H1 (cell line): ENCODE measurements at regions not wholly inside any gene's neighbourhood (a gene's known extent, or its start where the extent isn't known, plus 50 kb on each side); places are given as distances from the start of the nearest gene placed in this dataset.

Experiments used
- CTCF ChIA-PET: fragments of 300-600 bp; sonication (Branson Sonifier 250); formaldehyde crosslinking; loops from one replicate; lab custom pipeline; 2021; ENCODE audit not compliant: partially characterized antibody; lab: Charles Lee
- POLR2A ChIA-PET: fragments of 300-600 bp; sonication (Branson Sonifier 250); formaldehyde crosslinking; loops from one replicate; lab custom pipeline; 2021; ENCODE audit warnings: inconsistent platforms; ENCODE audit not compliant: partially characterized antibody; lab: Charles Lee
- DNase-seq, 2 experiments: peaks; one replicate each; pipeline versions ENCODE4 v3.0.0 to v3.0.0-alpha.2; 2010 to 2022; ENCODE audit warnings: low spot score in 2 of 2, low read depth in 1 of 2, mixed read lengths in 1 of 2
- FAIRE-seq: peaks from 2 replicates; lab custom pipeline; 2011; peaks lifted over from hg19 to GRCh38; lab: Jason Lieb, UNC
- H2AFZ ChIP-seq: 2 replicates; pipeline ENCODE4 v1.8.1; 2012; ENCODE audit warnings: low read length, inconsistent platforms
- H2AK5ac ChIP-seq: 2 replicates; pipeline ENCODE4 v1.6.1; 2013; ENCODE audit warnings: low read depth, low read length
- H2BK120ac ChIP-seq: replicated peaks from 2 replicates; pipeline ENCODE3; 2013; ENCODE audit warnings: low read depth, low read length, inconsistent platforms
- H2BK12ac ChIP-seq: 2 replicates; pipeline ENCODE4 v1.6.1; 2013; ENCODE audit warnings: low read depth, low read length
- H2BK15ac ChIP-seq: 2 replicates; pipeline ENCODE4 v1.6.1; 2013; ENCODE audit warnings: low read length
- H2BK20ac ChIP-seq: 2 replicates; pipeline ENCODE4 v1.6.1; 2013; ENCODE audit warnings: low read length
- H2BK5ac ChIP-seq: 2 replicates; pipeline ENCODE4 v1.6.1; 2013; ENCODE audit warnings: low read depth, low read length
- H3K14ac ChIP-seq: 2 replicates; pipeline ENCODE4 v1.6.1; 2013; ENCODE audit warnings: inconsistent platforms; ENCODE audit not compliant: insufficient read length
- H3K18ac ChIP-seq: 2 replicates; pipeline ENCODE4 v1.6.1; 2013; ENCODE audit warnings: low read length; ENCODE audit errors: extremely low read depth
- H3K23ac ChIP-seq: 2 replicates; pipeline ENCODE4 v1.6.1; 2013; ENCODE audit warnings: inconsistent platforms; ENCODE audit not compliant: insufficient read length
- H3K23me2 ChIP-seq: 2 replicates; pipeline ENCODE4 v1.6.1; 2013; ENCODE audit warnings: low read depth, low read length
- H3K27ac ChIP-seq: 2 replicates; pipeline ENCODE4 v1.6.1; 2011; ENCODE audit warnings: low read depth, low read length, inconsistent platforms
- H3K27me3 ChIP-seq, 4 experiments: replicated peaks in 1 of 4; 1 replicate in 1 of 4; 2 replicates in 3 of 4; pipeline versions ENCODE4 v1.6.1 to v1.8.1; 2011 to 2013; ENCODE audit warnings: low read length in 3 of 4, mild to moderate bottlenecking in 3 of 4, inconsistent platforms in 2 of 4, mixed read lengths in 2 of 4, moderate library complexity in 1 of 4; ENCODE audit not compliant: control insufficient read depth in 3 of 4, insufficient read depth in 3 of 4; ENCODE audit errors: extremely low read depth in 1 of 4
- H3K36me3 ChIP-seq, 4 experiments: 2 replicates each; pipeline versions ENCODE4 v1.6.1 to v1.8.1; 2011 to 2013; ENCODE audit warnings: mild to moderate bottlenecking in 4 of 4, low read length in 3 of 4, moderate library complexity in 2 of 4, control low read depth in 1 of 4, inconsistent platforms in 1 of 4; ENCODE audit not compliant: insufficient read depth in 4 of 4, control insufficient read depth in 2 of 4
- H3K4ac ChIP-seq: replicated peaks from 2 replicates; pipeline ENCODE3; 2013; ENCODE audit warnings: low read length, low read depth, mixed read lengths, inconsistent platforms; ENCODE audit not compliant: insufficient read length
- H3K4me1 ChIP-seq, 4 experiments: replicated peaks in 1 of 4; 1 replicate in 1 of 4; 2 replicates in 3 of 4; pipeline versions ENCODE4 v1.6.1 to v1.8.1; 2011 to 2013; ENCODE audit warnings: low read length in 3 of 4, inconsistent platforms in 2 of 4, mixed read lengths in 1 of 4; ENCODE audit not compliant: insufficient read depth in 4 of 4, control insufficient read depth in 3 of 4
- H3K4me2 ChIP-seq, 2 experiments: 2 replicates each; pipeline versions ENCODE4 v1.6.1 to v1.8.1; 2011 to 2013; ENCODE audit warnings: low read depth in 2 of 2, low read length in 2 of 2, control low read depth in 1 of 2, inconsistent platforms in 1 of 2, mild to moderate bottlenecking in 1 of 2; ENCODE audit not compliant: insufficient read depth in 1 of 2
- H3K4me3 ChIP-seq, 4 experiments: fragments of 200-600, 300-600 bp in 1 of 4; sonication (generic), shearing (Covaris generic), sonication (Bioruptor Twin) in 1 of 4; 2 replicates each; pipeline versions ENCODE4 v1.5.1 to v1.8.1; 2011 to 2016; ENCODE audit warnings: low read length in 4 of 4, low read depth in 3 of 4, control low read depth in 2 of 4, inconsistent platforms in 2 of 4, mild to moderate bottlenecking in 2 of 4, mixed read lengths in 1 of 4, moderate library complexity in 1 of 4; ENCODE audit not compliant: insufficient read depth in 2 of 4; ENCODE audit errors: extremely low read depth in 1 of 4
- H3K56ac ChIP-seq: replicated peaks from 2 replicates; pipeline ENCODE3; 2013; ENCODE audit warnings: low read depth, mild to moderate bottlenecking, mixed read lengths, low read length, inconsistent platforms; ENCODE audit not compliant: insufficient read length
- H3K79me1 ChIP-seq: 2 replicates; pipeline ENCODE4 v1.6.1; 2013; ENCODE audit warnings: low read depth, low read length, control low read depth
- H3K79me2 ChIP-seq, 2 experiments: 2 replicates each; pipeline versions ENCODE4 v1.6.1 to v1.8.1; 2012 to 2013; ENCODE audit warnings: low read length in 2 of 2, mild to moderate bottlenecking in 2 of 2, inconsistent platforms in 1 of 2; ENCODE audit not compliant: insufficient read depth in 2 of 2, control insufficient read depth in 1 of 2
- H3K9ac ChIP-seq, 4 experiments: replicated peaks in 1 of 4; 1 replicate in 1 of 4; 2 replicates in 3 of 4; pipeline versions ENCODE4 v1.6.1 to v1.8.1; 2011 to 2013; ENCODE audit warnings: low read depth in 3 of 4, low read length in 3 of 4, control low read depth in 2 of 4, mild to moderate bottlenecking in 2 of 4, moderate library complexity in 2 of 4, inconsistent platforms in 1 of 4; ENCODE audit errors: extremely low read depth in 1 of 4
- H3K9me3 ChIP-seq, 2 experiments: 2 replicates each; pipeline versions ENCODE4 v1.6.1 to v1.8.1; 2012 to 2013; ENCODE audit warnings: mild to moderate bottlenecking in 2 of 2, moderate library complexity in 2 of 2, control low read depth in 1 of 2, inconsistent platforms in 1 of 2, low read depth in 1 of 2, low read length in 1 of 2, mixed read lengths in 1 of 2; ENCODE audit not compliant: insufficient read depth in 2 of 2
- H4K20me1 ChIP-seq, 2 experiments: replicated peaks in 1 of 2; 2 replicates each; pipeline versions ENCODE3 to v1.8.1; 2011 to 2013; ENCODE audit warnings: inconsistent platforms in 2 of 2, low read length in 2 of 2, mild to moderate bottlenecking in 1 of 2; ENCODE audit not compliant: insufficient read depth in 2 of 2, control insufficient read depth in 1 of 2
- H4K5ac ChIP-seq: 2 replicates; pipeline ENCODE4 v1.6.1; 2013; ENCODE audit warnings: low read length, low read depth, mixed read lengths, inconsistent platforms; ENCODE audit not compliant: insufficient read length
- H4K8ac ChIP-seq: 2 replicates; pipeline ENCODE4 v1.8.0; 2013; ENCODE audit warnings: mild to moderate bottlenecking, moderate library complexity, low read length, inconsistent platforms; ENCODE audit not compliant: insufficient read depth; ENCODE audit errors: extremely low read depth
- H4K91ac ChIP-seq: replicated peaks from 2 replicates; pipeline ENCODE3; 2013; ENCODE audit warnings: low read length, mixed read lengths, inconsistent platforms; ENCODE audit not compliant: insufficient read length
- BACH1 ChIP-seq: IDR thresholded peaks from 2 replicates; pipeline ENCODE4 v1.6.1; 2012; ENCODE audit warnings: low read length, improper control_type of control experiment
- BCL11A ChIP-seq, 2 experiments: IDR thresholded peaks; one replicate each; pipeline ENCODE4 v1.6.1; 2011; ENCODE audit warnings: low read depth in 2 of 2, low read length in 2 of 2, mild to moderate bottlenecking in 2 of 2
- CBX5 ChIP-seq: fragments of 300-800, 300-1000 bp; sonication (generic); IDR thresholded peaks from 2 replicates; pipeline ENCODE4 v1.7.1; 2016; ENCODE audit warnings: antibody characterized with exemption, low read length, low read depth
- CBX8 ChIP-seq: fragments of 300-800, 300-1000 bp; sonication (generic); IDR thresholded peaks from 2 replicates; pipeline ENCODE4 v1.7.1; 2016; ENCODE audit warnings: low read depth, low read length, borderline replicate concordance
- CTBP2 ChIP-seq: IDR thresholded peaks from 2 replicates; pipeline ENCODE4 v1.7.0; 2011; ENCODE audit warnings: borderline replicate concordance, mild to moderate bottlenecking, moderate library complexity, mixed read lengths, low read length; ENCODE audit not compliant: insufficient read depth, insufficient read length
- EP300 ChIP-seq, 2 experiments: IDR thresholded peaks; 1 replicate in 1 of 2; 2 replicates in 1 of 2; pipeline ENCODE4 v1.6.1; 2011 to 2012; ENCODE audit warnings: low read depth in 2 of 2, low read length in 2 of 2, mild to moderate bottlenecking in 2 of 2, borderline replicate concordance in 1 of 2, inconsistent platforms in 1 of 2, moderate library complexity in 1 of 2
- FOSL1 ChIP-seq: IDR thresholded peaks from 2 replicates; pipeline ENCODE4 v1.6.1; 2011; ENCODE audit warnings: mild to moderate bottlenecking, low read depth, low read length, moderate library complexity; ENCODE audit not compliant: insufficient read depth
- GTF2F1 ChIP-seq: IDR thresholded peaks from 2 replicates; pipeline ENCODE4 v1.6.1; 2012; ENCODE audit warnings: low read depth, low read length, improper control_type of control experiment, borderline replicate concordance
- HDAC6 ChIP-seq: IDR thresholded peaks from one replicate; pipeline ENCODE4 v1.7.1; 2012; ENCODE audit warnings: low read depth, mild to moderate bottlenecking, inconsistent platforms, low read length, moderate library complexity
- JUND ChIP-seq: IDR thresholded peaks from 2 replicates; pipeline ENCODE4 v1.6.1; 2011; ENCODE audit warnings: mild to moderate bottlenecking, improper control_type of control experiment, low read length
- KDM4A ChIP-seq: IDR thresholded peaks from one replicate; pipeline ENCODE4 v1.7.1; 2012; ENCODE audit warnings: low read depth, mild to moderate bottlenecking, moderate library complexity, low read length, inconsistent platforms; ENCODE audit not compliant: severe bottlenecking
- NANOG ChIP-seq: IDR thresholded peaks from 2 replicates; pipeline ENCODE4 v1.6.1; 2011; ENCODE audit warnings: low read length, low read depth, mild to moderate bottlenecking, inconsistent platforms; ENCODE audit not compliant: insufficient read depth, poor library complexity, severe bottlenecking
- RFX5 ChIP-seq: IDR thresholded peaks from 2 replicates; pipeline ENCODE4 v1.6.1; 2011; ENCODE audit warnings: low read depth, low read length, improper control_type of control experiment, borderline replicate concordance
- WGBS, 2 experiments: shearing (Covaris generic) in 1 of 2; methylation state at CpG; one replicate each; pipeline versions ENCODE4 v1.1.6 to v1.1.7; 2013 to 2015; ENCODE audit warnings: low lambda C conversion rate in 2 of 2, mixed read lengths in 2 of 2, inconsistent platforms in 1 of 2, low coverage in 1 of 2, missing lambda C conversion rate in 1 of 2; ENCODE audit not compliant: insufficient replicate concordance in 2 of 2, insufficient coverage in 1 of 2, insufficient read length in 1 of 2; ENCODE audit errors: extremely low coverage in 1 of 2, missing lambda C conversion rate in 1 of 2; 5-methylcytosine and 5-hydroxymethylcytosine counted together
- TF ChIP-seq, protein P1 (sequence below): IDR thresholded peaks from 2 replicates; pipeline ENCODE4 v1.6.1; 2011; ENCODE audit warnings: low read length, improper control_type of control experiment

DNA sequence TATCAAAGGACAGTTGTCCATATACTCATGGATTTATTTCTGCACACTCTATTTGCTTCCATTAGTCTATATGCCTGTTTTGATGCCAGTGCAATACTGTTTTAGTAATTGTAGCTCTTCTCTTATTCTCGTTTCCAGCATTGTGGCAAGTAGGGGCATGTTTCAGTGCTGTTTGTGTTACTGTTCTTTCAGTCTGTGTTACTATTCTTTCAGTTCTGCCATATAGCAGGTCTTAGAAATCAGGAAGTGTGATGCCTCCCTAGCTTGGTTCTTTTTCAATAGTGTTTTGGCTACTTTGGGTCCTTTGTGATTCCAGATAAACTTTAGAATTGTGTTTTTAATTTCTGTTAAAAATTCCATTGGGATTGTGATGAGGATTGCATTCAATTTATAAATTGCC, 180.5 kb upstream of the PTPRD start:
- Histone ChIP-seq H3K4ac (peak overlapping the region; percentile 78), H3K56ac (no peak overlapping the region), H4K20me1 (no peaks in the 10 kb centered on the region), H2AK5ac (no peak overlapping the region), H3K79me1 (no peaks in the 10 kb centered on the region), H3K23me2 (no peaks in the 10 kb centered on the region), H2AFZ (no peak overlapping the region), H3K18ac (no peak overlapping the region), H3K4me2 (no peak overlapping the region), H3K4me3 (no peak overlapping the region), H4K8ac (no peak overlapping the region), H2BK12ac (no peak overlapping the region), H3K27ac (no peak overlapping the region), H2BK20ac (no peak overlapping the region), H4K91ac (no peak overlapping the region), H3K36me3 (no peaks in the 10 kb centered on the region), H3K27me3 (no peaks in the 10 kb centered on the region), H2BK15ac (no peak overlapping the region), H3K9ac (no peak overlapping the region), H3K23ac (no peak overlapping the region), H3K79me2 (no peaks in the 10 kb centered on the region), H3K4me1 (no peaks in the 10 kb centered on the region), H3K9me3 (no peaks in the 10 kb centered on the region), H2BK5ac (no peak overlapping the region), H2BK120ac (no peak overlapping the region), H3K14ac (no peak overlapping the region), H4K5ac (no peak overlapping the region)
- ChIA-PET CTCF (no interaction called here), POLR2A (no interaction called here)
- no peak for TF ChIP-seq CTBP2
- no peak for TF ChIP-seq RFX5
- no peak for TF ChIP-seq BACH1
- TF ChIP-seq GTF2F1, result no peak
- no peak for TF ChIP-seq JUND
- TF ChIP-seq, protein P1, sequence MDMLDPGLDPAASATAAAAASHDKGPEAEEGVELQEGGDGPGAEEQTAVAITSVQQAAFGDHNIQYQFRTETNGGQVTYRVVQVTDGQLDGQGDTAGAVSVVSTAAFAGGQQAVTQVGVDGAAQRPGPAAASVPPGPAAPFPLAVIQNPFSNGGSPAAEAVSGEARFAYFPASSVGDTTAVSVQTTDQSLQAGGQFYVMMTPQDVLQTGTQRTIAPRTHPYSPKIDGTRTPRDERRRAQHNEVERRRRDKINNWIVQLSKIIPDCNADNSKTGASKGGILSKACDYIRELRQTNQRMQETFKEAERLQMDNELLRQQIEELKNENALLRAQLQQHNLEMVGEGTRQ, result no peak
- no peak for TF ChIP-seq CBX5
- no peak for TF ChIP-seq NANOG
- no peak for TF ChIP-seq HDAC6
- no peak for TF ChIP-seq EP300 (IDR thresholded peaks at IDR 0.05; ENCODE audit: borderline replicate concordance in 1 of 2, low read depth in 2 of 2, low read length in 2 of 2)
- no peak for TF ChIP-seq BCL11A (IDR thresholded peaks at IDR 0.05; ENCODE audit: low read depth in 2 of 2, low read length in 2 of 2)
- no peak for TF ChIP-seq CBX8
- TF ChIP-seq KDM4A, result no peak
- TF ChIP-seq FOSL1, result no peak
- 94% methylated on average over 1 of the region's 1 CpG; no CpG with 5 or more reads in 1 of the 2 experiments for WGBS, 2 experiments
- FAIRE-seq (no peak), DNase-seq (no peak)
